Nephron (organoid): ENCODE measurements at regions not wholly inside any gene's neighbourhood (a gene's known extent, or its start where the extent isn't known, plus 50 kb on each side); places are given as distances from the start of the nearest gene placed in this dataset.

Experiments
- H3K27ac Mint-ChIP-seq, 3 experiments: 2 replicates each; pipeline ENCODE4 v1.8.0; 2020; ENCODE audit warnings: mixed read lengths in 3 of 3, mild to moderate bottlenecking in 2 of 3, moderate library complexity in 1 of 3
- H3K27me3 Mint-ChIP-seq: 2 replicates; pipeline ENCODE4 v1.8.0; 2021; ENCODE audit warnings: low read depth, mild to moderate bottlenecking, moderate library complexity, mixed read lengths
- H3K36me3 Mint-ChIP-seq: 2 replicates; pipeline ENCODE4 v1.8.0; 2020; ENCODE audit warnings: low read depth, mixed read lengths
- H3K4me1 Mint-ChIP-seq: 2 replicates; pipeline ENCODE4 v1.8.0; 2020; ENCODE audit warnings: mixed read lengths
- H3K4me3 Mint-ChIP-seq, 3 experiments: 2 replicates each; pipeline ENCODE4 v1.8.0; 2020; ENCODE audit warnings: mild to moderate bottlenecking in 3 of 3, mixed read lengths in 3 of 3, moderate library complexity in 2 of 3
- H3K9me3 Mint-ChIP-seq: 2 replicates; pipeline ENCODE4 v1.8.0; 2020; ENCODE audit warnings: mixed read lengths
- TF ChIP-seq, protein P1 (sequence below), 3 experiments: fragments of 200-600 bp; sonication (generic); IDR thresholded peaks; one replicate each; pipeline ENCODE4 v1.5.0; 2021; ENCODE audit warnings: antibody characterized with exemption in 3 of 3; ENCODE audit not compliant: unreplicated experiment in 3 of 3

DNA sequence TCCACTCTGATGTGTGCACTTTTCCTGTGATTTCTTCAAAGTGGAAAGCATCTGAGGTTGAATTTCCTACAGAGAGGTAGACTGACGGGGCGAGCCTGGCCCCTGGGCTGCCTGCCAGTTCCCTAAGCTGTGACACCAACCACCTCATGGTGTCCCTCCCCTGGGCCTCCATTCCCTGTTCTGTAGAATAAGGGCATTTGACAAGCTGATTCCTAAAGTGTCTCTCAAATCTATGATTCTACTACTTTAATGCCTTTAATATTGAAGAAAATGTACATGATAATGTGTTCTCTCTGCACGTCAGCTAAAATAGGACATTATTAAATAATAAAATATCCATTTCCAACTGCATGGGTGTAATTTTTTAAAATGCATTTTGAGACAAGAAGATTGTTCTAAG is 105.1 kb downstream of the SEC61G start:
- no peaks in the 10 kb centered on the region for H3K4me1 Mint-ChIP-seq

DNA sequence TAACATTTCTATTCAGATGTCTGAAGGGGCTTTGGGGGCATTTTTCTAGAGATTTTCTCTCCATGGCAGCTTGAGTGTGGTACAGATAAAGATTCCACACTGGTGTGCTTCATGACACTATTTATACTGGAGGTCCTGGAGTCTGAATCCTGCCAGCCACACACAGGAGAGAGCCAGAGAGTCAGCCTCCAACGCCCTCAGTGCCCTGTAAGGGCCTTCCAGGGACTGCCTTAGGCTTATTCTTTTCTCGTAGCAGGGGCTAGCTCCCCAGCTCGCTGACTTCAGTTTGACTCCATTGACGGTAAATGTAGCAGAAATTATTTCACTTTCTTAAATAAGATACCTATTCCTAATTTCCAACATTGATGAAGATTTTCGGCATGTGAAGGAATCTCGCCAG is 100.9 kb downstream of the VSTM2A start:
- Mint-ChIP-seq H3K9me3 (no peaks in the 10 kb centered on the region), H3K27ac (no peak overlapping the region), H3K36me3 (no peaks in the 10 kb centered on the region), H3K4me1 (no peaks in the 10 kb centered on the region), H3K4me3 (no peak overlapping the region), H3K27me3 (peaks cover 5% of the 10 kb centered on the region)
- TF ChIP-seq, protein P1, sequence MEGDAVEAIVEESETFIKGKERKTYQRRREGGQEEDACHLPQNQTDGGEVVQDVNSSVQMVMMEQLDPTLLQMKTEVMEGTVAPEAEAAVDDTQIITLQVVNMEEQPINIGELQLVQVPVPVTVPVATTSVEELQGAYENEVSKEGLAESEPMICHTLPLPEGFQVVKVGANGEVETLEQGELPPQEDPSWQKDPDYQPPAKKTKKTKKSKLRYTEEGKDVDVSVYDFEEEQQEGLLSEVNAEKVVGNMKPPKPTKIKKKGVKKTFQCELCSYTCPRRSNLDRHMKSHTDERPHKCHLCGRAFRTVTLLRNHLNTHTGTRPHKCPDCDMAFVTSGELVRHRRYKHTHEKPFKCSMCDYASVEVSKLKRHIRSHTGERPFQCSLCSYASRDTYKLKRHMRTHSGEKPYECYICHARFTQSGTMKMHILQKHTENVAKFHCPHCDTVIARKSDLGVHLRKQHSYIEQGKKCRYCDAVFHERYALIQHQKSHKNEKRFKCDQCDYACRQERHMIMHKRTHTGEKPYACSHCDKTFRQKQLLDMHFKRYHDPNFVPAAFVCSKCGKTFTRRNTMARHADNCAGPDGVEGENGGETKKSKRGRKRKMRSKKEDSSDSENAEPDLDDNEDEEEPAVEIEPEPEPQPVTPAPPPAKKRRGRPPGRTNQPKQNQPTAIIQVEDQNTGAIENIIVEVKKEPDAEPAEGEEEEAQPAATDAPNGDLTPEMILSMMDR (IDR thresholded peaks at IDR 0.05; ENCODE audit: unreplicated experiment in 3 of 3): no peak

More for the DNA sequence above, 105.1 kb downstream of the SEC61G start:
- no peak overlapping the region for H3K27ac Mint-ChIP-seq
- no peaks in the 10 kb centered on the region for H3K36me3 Mint-ChIP-seq
- TF ChIP-seq, protein P1 (IDR thresholded peaks at IDR 0.05; ENCODE audit: unreplicated experiment in 3 of 3): no peak
- peaks cover 11% of the 10 kb centered on the region for H3K27me3 Mint-ChIP-seq
- no peaks in the 10 kb centered on the region for H3K9me3 Mint-ChIP-seq
- no peak overlapping the region for H3K4me3 Mint-ChIP-seq

DNA sequence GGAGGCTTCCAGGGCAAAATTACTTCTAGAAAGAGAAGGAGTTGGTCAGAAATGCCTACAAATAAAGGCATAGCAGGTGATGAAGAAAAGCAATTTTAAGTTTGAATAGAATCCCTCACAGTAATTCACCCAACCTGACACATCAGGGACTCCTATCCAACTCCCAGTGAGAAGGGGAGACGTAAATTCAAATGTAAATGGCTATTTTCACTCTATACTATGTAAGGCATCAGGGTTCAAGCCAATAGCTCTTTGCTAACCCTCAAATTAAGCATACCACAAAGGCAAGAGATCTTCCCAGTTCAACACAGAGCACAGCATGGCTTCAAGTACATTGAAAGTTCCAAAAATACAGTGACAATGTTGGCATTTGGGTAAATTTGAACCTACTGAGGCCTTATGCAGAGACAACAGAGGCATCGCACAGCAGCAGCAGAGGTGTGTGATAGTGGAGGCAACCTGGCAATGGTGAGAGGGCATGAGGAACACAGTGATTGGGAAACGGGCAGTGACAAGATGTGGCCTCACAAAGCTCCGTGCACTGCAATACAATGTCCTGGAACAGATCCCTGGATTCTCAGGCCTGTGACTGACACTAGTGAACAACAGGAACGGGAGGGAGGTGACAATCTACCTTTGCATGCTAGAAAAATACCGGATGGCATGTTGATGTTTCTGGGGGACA is 95.7 kb downstream of the VSTM2A start:
- no peaks in the 10 kb centered on the region for H3K9me3 Mint-ChIP-seq
- peaks cover 4% of the 10 kb centered on the region for H3K27me3 Mint-ChIP-seq
- no peaks in the 10 kb centered on the region for H3K4me1 Mint-ChIP-seq
- TF ChIP-seq, protein P1 (IDR thresholded peaks at IDR 0.05; ENCODE audit: unreplicated experiment in 3 of 3): no peak
- no peak overlapping the region for H3K27ac Mint-ChIP-seq
- no peaks in the 10 kb centered on the region for H3K36me3 Mint-ChIP-seq
- H3K4me3 Mint-ChIP-seq: no peak overlapping the region

DNA sequence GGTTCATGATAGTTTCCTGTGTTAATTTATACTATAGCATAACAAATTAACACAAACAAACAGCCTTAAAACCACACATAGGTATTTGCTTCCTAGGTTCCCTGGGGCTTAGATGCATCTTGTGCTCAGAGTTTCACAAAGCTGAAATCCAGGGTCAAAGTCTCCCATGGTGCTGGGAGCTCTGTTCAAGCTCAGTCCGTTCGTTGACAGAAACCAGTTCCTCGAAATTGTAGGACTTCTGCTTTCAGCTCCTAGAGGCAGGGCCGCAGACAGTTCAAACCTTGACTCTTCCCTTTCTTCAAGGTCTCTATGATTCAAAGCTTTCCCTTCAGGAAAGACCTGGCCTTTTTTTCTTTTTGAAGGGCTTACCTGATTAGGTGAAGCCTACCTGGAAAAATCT is 90.5 kb downstream of the VSTM2A start:
- Mint-ChIP-seq H3K36me3 (no peaks in the 10 kb centered on the region), H3K4me3 (no peak overlapping the region), H3K4me1 (no peaks in the 10 kb centered on the region), H3K27ac (no peak overlapping the region), H3K9me3 (no peaks in the 10 kb centered on the region), H3K27me3 (peaks cover 4% of the 10 kb centered on the region)
- TF ChIP-seq, protein P1 (IDR thresholded peaks at IDR 0.05; ENCODE audit: unreplicated experiment in 3 of 3): no peak

DNA sequence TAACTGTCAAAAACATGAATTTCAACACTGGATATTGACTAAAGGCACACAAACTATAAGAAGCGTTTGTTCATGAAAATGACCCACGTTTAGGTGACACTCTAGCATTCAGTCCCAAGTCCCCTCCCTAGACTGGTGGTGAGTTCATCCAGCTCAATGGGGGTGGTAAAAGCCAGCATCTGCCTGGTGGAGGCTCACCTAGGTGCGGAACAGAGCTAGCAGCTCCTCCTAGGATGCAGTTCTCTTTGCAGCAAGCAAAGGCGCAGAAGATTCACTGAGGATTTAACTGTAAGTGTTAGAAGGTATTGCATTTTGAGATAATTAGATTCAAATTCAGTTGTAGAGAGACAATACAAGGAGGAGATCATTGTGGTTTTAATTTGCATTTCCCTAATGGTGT is 87.6 kb downstream of the VSTM2A start:
- H3K27ac Mint-ChIP-seq: no peak overlapping the region
- TF ChIP-seq, protein P1 (IDR thresholded peaks at IDR 0.05; ENCODE audit: unreplicated experiment in 3 of 3): no peak
- no peak overlapping the region for H3K4me3 Mint-ChIP-seq
- no peaks in the 10 kb centered on the region for H3K36me3 Mint-ChIP-seq
- no peaks in the 10 kb centered on the region for H3K9me3 Mint-ChIP-seq
- H3K27me3 Mint-ChIP-seq: no peaks in the 10 kb centered on the region
- H3K4me1 Mint-ChIP-seq: no peaks in the 10 kb centered on the region

DNA sequence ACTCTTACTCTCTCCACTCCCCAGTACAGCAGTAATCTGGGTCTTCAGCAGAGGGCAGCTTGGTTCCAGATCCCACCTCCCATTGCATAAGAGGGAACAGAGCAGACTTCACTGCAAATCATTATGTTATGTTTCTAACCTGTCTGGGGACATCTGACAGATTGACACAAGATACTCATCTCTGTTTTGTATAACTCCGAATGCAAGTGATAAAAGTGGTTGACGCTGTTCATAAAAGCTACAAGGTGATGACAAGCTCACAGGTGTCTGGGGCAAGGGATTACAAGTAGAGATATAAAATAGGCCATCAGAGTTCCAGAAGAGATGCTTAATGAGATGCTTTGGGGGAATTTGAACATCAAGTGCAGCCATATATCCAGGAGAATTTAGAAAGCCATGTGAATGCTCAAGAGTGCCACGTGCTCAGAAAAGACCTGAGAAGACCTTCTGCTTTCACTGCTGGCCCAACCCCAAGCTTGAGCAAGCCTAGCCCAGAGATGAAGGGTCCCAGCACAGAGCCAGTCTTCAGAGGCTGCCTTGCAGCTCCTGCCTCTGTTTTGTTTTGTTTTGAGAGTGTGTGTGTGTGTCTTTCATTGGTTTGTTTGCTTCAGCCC is 80.6 kb downstream of the VSTM2A start:
- TF ChIP-seq, protein P1 (IDR thresholded peaks at IDR 0.05; ENCODE audit: unreplicated experiment in 3 of 3): no peak
- Mint-ChIP-seq H3K27me3 (no peaks in the 10 kb centered on the region), H3K27ac (no peak overlapping the region), H3K36me3 (no peaks in the 10 kb centered on the region), H3K4me3 (no peak overlapping the region), H3K4me1 (no peaks in the 10 kb centered on the region), H3K9me3 (no peaks in the 10 kb centered on the region)
